HG03159 (cell line): ENCODE measurements at regions not wholly inside any gene's neighbourhood (a gene's known extent, or its start where the extent isn't known, plus 50 kb on each side); places are given as distances from the start of the nearest gene placed in this dataset.
A peak's percentile ranks its signal among the peaks of the same experiment; 100 is the strongest.
"Not testable (repeated sequence)": the region's sequence is repeated elsewhere in the genome, so short reads cannot be mapped to it uniquely, and the experiment has no call there.

Source experiments
- ATAC-seq: cut with Tn5 transposase; IDR thresholded peaks from one replicate; pipeline ENCODE4 v1.9.1; 2021; ENCODE audit warnings: mild to moderate bottlenecking, moderate library complexity; ENCODE audit not compliant: unreplicated experiment

DNA sequence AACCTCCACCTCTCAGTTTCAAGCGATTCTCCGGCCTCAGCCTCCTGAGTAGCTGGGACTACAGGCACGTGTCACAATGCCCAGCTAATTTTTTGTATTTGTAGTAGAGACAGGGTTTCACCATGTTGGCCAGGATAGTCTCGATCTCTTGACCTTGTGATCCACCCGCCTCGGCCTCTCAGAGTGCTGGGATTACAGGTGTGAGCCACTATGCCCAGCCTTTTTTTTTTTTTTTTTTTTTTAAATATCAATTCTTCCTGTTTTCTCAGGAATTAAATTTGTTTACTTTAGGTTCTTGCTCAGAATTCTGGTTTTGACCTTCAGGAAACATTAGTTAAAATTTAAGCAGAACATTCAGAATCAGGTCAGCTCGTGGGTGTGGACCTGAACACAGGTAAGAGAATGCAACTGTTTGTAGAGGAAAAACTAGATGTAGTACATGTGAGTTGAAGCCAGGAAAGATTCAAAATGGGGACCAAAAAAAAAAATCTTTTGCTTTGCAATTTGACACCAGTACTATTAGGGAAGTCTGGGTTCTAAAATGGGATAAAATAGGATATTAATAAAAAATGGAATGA lies 65.5 kb upstream of the ERV3-1 start:
- not testable (repeated sequence) for ATAC-seq

DNA sequence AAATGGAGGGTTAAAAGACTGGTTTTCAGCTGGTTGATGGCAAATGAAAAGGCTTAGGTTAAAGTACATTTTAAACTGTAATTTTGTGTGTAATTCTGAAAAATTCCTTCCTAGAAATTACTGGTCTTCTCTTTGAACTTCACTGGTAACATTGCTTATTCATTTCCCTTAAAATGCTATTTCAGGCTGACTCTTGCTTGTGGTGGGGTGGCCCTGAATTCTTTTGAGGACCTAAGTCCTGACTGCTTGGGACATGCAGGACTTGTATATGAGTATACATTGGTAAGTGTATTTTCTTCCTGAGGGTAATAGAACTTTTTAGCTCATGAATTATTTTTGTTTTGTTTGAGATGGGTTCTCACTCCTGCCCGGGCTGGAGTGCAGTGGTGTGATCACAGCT lies 63.0 kb upstream of the ERV3-1 start:
- ATAC-seq = not testable (repeated sequence)

DNA sequence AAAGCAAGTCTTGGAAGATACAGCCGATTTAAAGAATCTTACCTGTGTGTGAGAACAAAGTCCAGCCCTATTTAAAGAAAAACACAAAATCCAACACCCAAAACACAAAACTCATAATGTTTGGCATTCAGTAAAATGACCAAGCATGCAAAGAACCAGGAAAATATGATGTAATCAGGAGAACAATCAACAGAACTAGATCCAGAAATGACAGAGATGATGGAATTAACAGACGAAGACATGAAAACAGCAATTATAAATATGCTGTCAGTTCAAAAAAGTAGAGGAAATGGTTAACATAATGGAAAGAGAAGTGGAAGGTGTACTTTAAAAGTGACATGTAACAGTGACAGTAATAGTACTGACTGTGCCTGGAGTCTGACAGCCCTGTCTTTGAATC lies 56.1 kb upstream of the ERV3-1 start:
- not testable (repeated sequence) for ATAC-seq

DNA sequence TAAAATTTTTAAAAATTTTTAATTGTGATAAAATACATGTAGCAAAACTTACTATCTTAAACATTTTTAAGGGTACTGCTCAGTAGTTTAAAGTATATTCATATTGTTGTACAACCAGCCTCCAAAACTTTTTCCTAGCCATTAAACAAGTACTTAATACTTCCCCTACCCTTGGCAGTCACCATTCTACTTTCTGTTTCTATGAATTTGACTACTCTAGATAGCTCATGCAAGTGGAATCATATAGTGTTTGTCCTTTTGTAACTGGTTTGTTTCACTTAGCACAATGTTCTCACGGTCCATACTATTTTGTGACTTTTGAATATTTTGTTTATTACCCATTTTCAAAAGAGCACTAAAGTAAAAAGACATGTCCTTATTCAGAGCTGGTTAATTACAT lies 52.8 kb upstream of the ERV3-1 start:
- peak; percentile 58 for ATAC-seq
